ENCODE measurements at regions not wholly inside any gene's neighbourhood (a gene's known extent, or its start where the extent isn't known, plus 50 kb on each side); places are given as distances from the start of the nearest gene placed in this dataset.

DNA sequence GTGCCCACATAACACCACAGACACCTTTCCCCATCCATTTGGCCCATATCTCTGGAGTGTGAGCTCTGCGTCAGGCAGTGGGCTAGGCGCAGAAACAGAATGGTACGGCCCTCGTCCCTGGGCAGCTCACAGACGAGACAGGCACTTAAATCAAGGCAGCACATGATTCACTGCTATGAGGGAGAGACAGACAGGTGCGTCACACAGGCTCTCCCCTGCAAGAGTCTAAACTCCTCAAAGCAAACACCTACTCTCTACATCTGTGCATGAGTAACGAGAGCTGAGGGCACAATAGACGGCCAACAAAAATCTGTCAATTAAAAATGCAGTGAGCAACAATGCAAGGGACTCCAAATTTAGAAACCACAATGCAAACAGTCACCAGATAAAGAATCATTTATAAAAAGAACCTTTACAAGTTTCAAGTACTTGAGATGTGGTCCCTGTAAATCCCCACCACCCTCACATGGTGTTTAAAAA is 348.9 kb downstream of the UQCRFS1 start:
- CTCF ChIA-PET: no interaction called here
- FAIRE-seq: no peak

More for the DNA sequence above, 348.9 kb downstream of the UQCRFS1 start:
- POLR2A ChIA-PET: no interaction called here
- H2AFZ ChIP-seq (ENCODE audit: low read depth, low read length): no peak overlapping the region
- intact Hi-C loops (cut with micrococcal nuclease): no loop called here
- no peaks in the 10 kb centered on the region for H3K9me1 ChIP-seq (replicated peaks; ENCODE audit: control insufficient read depth, extremely low read depth, insufficient read depth, low read length)
- H3K79me2 ChIP-seq (ENCODE audit: control insufficient read depth, insufficient read depth, low read length): no peaks in the 10 kb centered on the region
- TF ChIP-seq MYC (IDR thresholded peaks at IDR 0.05; ENCODE audit: low read depth, low read length) (no peak), FOS (IDR thresholded peaks at IDR 0.05; ENCODE audit: borderline replicate concordance, insufficient read depth, low read length) (no peak), EZH2 (IDR thresholded peaks at IDR 0.05; ENCODE audit: borderline replicate concordance, low read depth, low read length, severe bottlenecking) (no peak), POLR2A (IDR thresholded peaks at IDR 0.05; ENCODE audit: low read depth, low read length) (no peak), GATA2 (IDR thresholded peaks at IDR 0.05; ENCODE audit: insufficient read depth, insufficient read length, low read depth, low read length) (no peak), POLR2AphosphoS5 (IDR thresholded peaks at IDR 0.05; ENCODE audit: insufficient read depth, low read depth, low read length) (no peak), JUN (IDR thresholded peaks at IDR 0.05; ENCODE audit: borderline replicate concordance, insufficient read depth, insufficient read length, low read depth) (no peak)
- TF ChIP-seq, protein P1, sequence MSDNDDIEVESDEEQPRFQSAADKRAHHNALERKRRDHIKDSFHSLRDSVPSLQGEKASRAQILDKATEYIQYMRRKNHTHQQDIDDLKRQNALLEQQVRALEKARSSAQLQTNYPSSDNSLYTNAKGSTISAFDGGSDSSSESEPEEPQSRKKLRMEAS (IDR thresholded peaks at IDR 0.05; ENCODE audit: insufficient read depth, insufficient read length): no peak
- TF ChIP-seq, protein P2, sequence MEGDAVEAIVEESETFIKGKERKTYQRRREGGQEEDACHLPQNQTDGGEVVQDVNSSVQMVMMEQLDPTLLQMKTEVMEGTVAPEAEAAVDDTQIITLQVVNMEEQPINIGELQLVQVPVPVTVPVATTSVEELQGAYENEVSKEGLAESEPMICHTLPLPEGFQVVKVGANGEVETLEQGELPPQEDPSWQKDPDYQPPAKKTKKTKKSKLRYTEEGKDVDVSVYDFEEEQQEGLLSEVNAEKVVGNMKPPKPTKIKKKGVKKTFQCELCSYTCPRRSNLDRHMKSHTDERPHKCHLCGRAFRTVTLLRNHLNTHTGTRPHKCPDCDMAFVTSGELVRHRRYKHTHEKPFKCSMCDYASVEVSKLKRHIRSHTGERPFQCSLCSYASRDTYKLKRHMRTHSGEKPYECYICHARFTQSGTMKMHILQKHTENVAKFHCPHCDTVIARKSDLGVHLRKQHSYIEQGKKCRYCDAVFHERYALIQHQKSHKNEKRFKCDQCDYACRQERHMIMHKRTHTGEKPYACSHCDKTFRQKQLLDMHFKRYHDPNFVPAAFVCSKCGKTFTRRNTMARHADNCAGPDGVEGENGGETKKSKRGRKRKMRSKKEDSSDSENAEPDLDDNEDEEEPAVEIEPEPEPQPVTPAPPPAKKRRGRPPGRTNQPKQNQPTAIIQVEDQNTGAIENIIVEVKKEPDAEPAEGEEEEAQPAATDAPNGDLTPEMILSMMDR (IDR thresholded peaks at IDR 0.05; ENCODE audit: extremely low read depth in 1 of 2, insufficient read depth in 1 of 2, low read depth in 1 of 2, low read length in 2 of 2): no peak
- DNase-seq (ENCODE audit: low read depth, low spot score): no peak
- H3K27ac ChIP-seq (ENCODE audit: insufficient read depth, low read depth, low read length): no peak overlapping the region
- no peaks in the 10 kb centered on the region for H3K36me3 ChIP-seq (ENCODE audit: control insufficient read depth in 2 of 2, extremely low read depth in 1 of 2, insufficient read depth in 2 of 2, low read length in 2 of 2)
- no peaks in the 10 kb centered on the region for H3K4me1 ChIP-seq (ENCODE audit: control insufficient read depth, extremely low read depth, insufficient read depth, low read length)
- no peaks in the 10 kb centered on the region for H4K20me1 ChIP-seq (replicated peaks; ENCODE audit: control insufficient read depth, extremely low read depth, insufficient read depth, low read length)
- no peak overlapping the region for H3K9ac ChIP-seq (replicated peaks; ENCODE audit: extremely low read depth, insufficient read depth, low read length)
- BruUV-seq (replicated peaks): no TSS peak
- no peak overlapping the region for H3K4me3 ChIP-seq (replicated peaks in 1 of 3; ENCODE audit: insufficient read depth in 1 of 3, low read depth in 1 of 3, low read length in 3 of 3)
- dilution Hi-C loops (cut with MboI; ENCODE audit: extremely low pct_ligation_motif_present, low sequenced_read_pairs): no loop called here
- H3K27me3 ChIP-seq (ENCODE audit: control insufficient read depth in 2 of 2, insufficient read depth in 2 of 2, low read length in 2 of 2): no peaks in the 10 kb centered on the region
- H3K4me2 ChIP-seq (ENCODE audit: insufficient read depth, low read length): no peak overlapping the region
- no peaks in the 10 kb centered on the region for H3K9me3 ChIP-seq (replicated peaks; ENCODE audit: control insufficient read depth, insufficient read depth, low read length)

All from endothelial cell of umbilical vein (primary cell).